A673 (cell line): ENCODE measurements at regions not wholly inside any gene's neighbourhood (a gene's known extent, or its start where the extent isn't known, plus 50 kb on each side); places are given as distances from the start of the nearest gene placed in this dataset.

ENCODE experiments used
- EZH2 ChIP-seq: fragments of 200-600 bp; sonication (generic); IDR thresholded peaks from 2 replicates; pipeline ENCODE4 v1.6.1; 2017; ENCODE audit warnings: borderline replicate concordance, low read depth, mild to moderate bottlenecking, mixed read lengths, antibody characterized with exemption, low read length; ENCODE audit not compliant: poor library complexity, severe bottlenecking
- TF ChIP-seq, protein P1 (sequence below): fragments of 300-800, 200-600 bp; sonication (generic); conservative IDR thresholded peaks from 2 replicates; pipeline ENCODE4 v1.5.1; 2017; ENCODE audit warnings: low read depth, mild to moderate bottlenecking, antibody characterized with exemption, low read length, moderate library complexity, mixed read lengths

DNA sequence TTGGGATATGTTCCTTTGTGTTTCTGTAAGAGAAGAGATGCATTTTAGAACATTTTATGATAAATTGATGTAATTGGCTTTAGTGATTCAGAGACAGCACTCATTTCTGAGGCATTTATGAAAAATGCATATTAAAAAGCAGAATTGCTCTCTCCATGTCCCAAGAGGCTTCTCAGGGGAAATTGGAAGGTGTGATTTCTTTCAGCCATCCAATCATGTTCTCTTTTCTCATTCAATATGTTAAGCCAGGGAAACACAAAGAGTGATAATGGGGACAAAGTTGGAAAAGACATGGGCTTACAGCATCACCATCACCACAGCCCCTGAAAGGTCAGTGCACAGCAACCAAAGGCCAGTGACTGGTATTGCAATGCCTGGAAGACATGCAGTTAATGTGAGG is 129.9 kb upstream of the COL1A2 start:
- TF ChIP-seq, protein P1, sequence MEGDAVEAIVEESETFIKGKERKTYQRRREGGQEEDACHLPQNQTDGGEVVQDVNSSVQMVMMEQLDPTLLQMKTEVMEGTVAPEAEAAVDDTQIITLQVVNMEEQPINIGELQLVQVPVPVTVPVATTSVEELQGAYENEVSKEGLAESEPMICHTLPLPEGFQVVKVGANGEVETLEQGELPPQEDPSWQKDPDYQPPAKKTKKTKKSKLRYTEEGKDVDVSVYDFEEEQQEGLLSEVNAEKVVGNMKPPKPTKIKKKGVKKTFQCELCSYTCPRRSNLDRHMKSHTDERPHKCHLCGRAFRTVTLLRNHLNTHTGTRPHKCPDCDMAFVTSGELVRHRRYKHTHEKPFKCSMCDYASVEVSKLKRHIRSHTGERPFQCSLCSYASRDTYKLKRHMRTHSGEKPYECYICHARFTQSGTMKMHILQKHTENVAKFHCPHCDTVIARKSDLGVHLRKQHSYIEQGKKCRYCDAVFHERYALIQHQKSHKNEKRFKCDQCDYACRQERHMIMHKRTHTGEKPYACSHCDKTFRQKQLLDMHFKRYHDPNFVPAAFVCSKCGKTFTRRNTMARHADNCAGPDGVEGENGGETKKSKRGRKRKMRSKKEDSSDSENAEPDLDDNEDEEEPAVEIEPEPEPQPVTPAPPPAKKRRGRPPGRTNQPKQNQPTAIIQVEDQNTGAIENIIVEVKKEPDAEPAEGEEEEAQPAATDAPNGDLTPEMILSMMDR: no peak
- no peak for TF ChIP-seq EZH2
